ENCODE measurements at regions not wholly inside any gene's neighbourhood (a gene's known extent, or its start where the extent isn't known, plus 50 kb on each side); places are given as distances from the start of the nearest gene placed in this dataset.

- TF ChIP-seq CTCF (conservative IDR thresholded peaks at IDR 0.05; ENCODE audit: low read depth, low read length), result no peak
- DNase-seq (ENCODE audit: low read depth), result no peak
- H3K4me3 ChIP-seq (ENCODE audit: low read depth, low read length), result no peak overlapping the region
Measured at GRCh38 chr5:117434254-117434653, 859.6 kb upstream of the SEMA6A start.

DNA sequence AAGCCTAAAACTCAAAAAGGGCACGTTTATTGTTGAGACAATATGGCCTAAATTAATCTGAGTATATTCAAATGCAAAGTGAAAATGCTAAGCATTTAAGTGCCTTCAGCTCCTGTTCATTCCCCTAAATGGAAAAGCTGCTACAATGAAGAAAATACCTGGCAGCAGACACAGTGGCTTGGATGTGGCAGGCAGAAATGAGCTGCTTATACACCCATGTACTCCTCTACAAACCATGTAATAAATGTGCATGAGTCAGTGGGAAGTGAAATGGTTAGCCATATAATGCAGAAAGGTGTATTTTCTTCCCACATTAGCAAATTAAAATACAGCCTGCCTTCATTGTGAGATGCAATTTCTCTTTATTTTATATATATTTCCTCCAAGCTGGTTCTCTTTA is 859.2 kb upstream of the SEMA6A start:
- H3K4me3 ChIP-seq (ENCODE audit: low read depth, low read length), result no peak overlapping the region
- DNase-seq (ENCODE audit: low read depth), result no peak
- TF ChIP-seq CTCF (conservative IDR thresholded peaks at IDR 0.05; ENCODE audit: low read depth, low read length), result no peak

GRCh38 chr5:117431091-117431490 is 856.5 kb upstream of the SEMA6A start:
- no peak for TF ChIP-seq CTCF (conservative IDR thresholded peaks at IDR 0.05; ENCODE audit: low read depth, low read length)
- no peak for DNase-seq (ENCODE audit: low read depth)
- no peak overlapping the region for H3K4me3 ChIP-seq (ENCODE audit: low read depth, low read length)

GRCh38 chr5:117425163-117425562 is 850.5 kb upstream of the SEMA6A start:
- TF ChIP-seq CTCF (conservative IDR thresholded peaks at IDR 0.05; ENCODE audit: low read depth, low read length), result no peak
- no peak overlapping the region for H3K4me3 ChIP-seq (ENCODE audit: low read depth, low read length)
- DNase-seq (ENCODE audit: low read depth), result no peak

DNA sequence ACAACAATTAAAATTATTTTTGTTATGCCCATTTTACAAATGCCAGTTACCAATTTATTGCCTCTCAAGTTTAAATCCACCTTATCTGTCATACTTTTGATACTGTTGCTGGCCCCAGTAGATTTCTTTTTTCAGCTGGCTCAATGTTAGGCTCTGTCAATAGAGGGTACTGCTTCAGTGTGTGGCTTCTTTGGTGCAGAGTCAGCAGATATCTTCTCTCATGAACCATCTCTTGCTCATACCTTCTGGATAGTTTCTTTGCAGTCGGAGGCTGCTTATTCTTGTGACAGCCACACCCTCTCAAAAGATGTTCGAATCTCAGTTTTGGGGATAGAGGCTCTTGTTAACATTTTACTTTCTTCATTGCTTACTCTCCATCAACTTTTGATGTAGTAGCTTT is 849.9 kb upstream of the SEMA6A start:
- no peak overlapping the region for H3K4me3 ChIP-seq (ENCODE audit: low read depth, low read length)
- DNase-seq (ENCODE audit: low read depth), result no peak
- TF ChIP-seq CTCF (conservative IDR thresholded peaks at IDR 0.05; ENCODE audit: low read depth, low read length), result no peak

GRCh38 chr5:117417501-117417900 is 842.9 kb upstream of the SEMA6A start:
- no peak for TF ChIP-seq CTCF (conservative IDR thresholded peaks at IDR 0.05; ENCODE audit: low read depth, low read length)
- no peak for DNase-seq (ENCODE audit: low read depth)
- no peak overlapping the region for H3K4me3 ChIP-seq (ENCODE audit: low read depth, low read length)

GRCh38 chr5:117414926-117415325 is 840.3 kb upstream of the SEMA6A start:
- H3K4me3 ChIP-seq (ENCODE audit: low read depth, low read length), result no peak overlapping the region
- no peak for DNase-seq (ENCODE audit: low read depth)
- TF ChIP-seq CTCF (conservative IDR thresholded peaks at IDR 0.05; ENCODE audit: low read depth, low read length), result no peak
